PC-9 (cell line): ENCODE measurements at regions not wholly inside any gene's neighbourhood (a gene's known extent, or its start where the extent isn't known, plus 50 kb on each side); places are given as distances from the start of the nearest gene placed in this dataset.

Experiments
- EZH2 ChIP-seq: fragments of 200-600 bp; sonication (generic); IDR thresholded peaks from 2 replicates; pipeline ENCODE4 v1.8.0; 2017; ENCODE audit warnings: antibody characterized with exemption, low read depth
- TF ChIP-seq, protein P1 (sequence below): fragments of 200-600 bp; sonication (generic); conservative IDR thresholded peaks from 2 replicates; pipeline ENCODE4 v1.6.1; 2017; ENCODE audit warnings: mixed run types, antibody characterized with exemption, mild to moderate bottlenecking, moderate library complexity

DNA sequence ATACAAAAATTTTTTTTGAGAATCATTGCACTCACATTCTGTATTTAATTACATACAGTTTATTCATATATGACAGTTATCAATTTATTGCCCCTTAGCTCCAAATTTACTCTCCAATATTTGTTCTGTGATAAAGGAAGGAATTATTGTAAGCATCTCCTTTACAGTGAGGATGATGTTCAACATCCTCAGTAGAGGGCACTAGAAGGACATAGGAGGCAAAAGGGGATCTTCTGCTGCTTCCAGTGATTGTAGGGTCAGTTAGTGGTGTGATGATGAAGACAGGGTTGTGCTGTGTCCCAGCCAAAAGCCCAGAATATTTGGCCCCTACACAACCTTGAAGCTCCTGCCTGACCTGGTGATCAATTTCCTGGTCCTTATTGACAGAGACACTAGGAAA, 89.9 kb upstream of the DCBLD2 start:
- TF ChIP-seq, protein P1, sequence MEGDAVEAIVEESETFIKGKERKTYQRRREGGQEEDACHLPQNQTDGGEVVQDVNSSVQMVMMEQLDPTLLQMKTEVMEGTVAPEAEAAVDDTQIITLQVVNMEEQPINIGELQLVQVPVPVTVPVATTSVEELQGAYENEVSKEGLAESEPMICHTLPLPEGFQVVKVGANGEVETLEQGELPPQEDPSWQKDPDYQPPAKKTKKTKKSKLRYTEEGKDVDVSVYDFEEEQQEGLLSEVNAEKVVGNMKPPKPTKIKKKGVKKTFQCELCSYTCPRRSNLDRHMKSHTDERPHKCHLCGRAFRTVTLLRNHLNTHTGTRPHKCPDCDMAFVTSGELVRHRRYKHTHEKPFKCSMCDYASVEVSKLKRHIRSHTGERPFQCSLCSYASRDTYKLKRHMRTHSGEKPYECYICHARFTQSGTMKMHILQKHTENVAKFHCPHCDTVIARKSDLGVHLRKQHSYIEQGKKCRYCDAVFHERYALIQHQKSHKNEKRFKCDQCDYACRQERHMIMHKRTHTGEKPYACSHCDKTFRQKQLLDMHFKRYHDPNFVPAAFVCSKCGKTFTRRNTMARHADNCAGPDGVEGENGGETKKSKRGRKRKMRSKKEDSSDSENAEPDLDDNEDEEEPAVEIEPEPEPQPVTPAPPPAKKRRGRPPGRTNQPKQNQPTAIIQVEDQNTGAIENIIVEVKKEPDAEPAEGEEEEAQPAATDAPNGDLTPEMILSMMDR, result no peak
- TF ChIP-seq EZH2, result no peak
